DOHH2 (cell line): ENCODE measurements at regions not wholly inside any gene's neighbourhood (a gene's known extent, or its start where the extent isn't known, plus 50 kb on each side); places are given as distances from the start of the nearest gene placed in this dataset.

Experiments used
- H3F3A ChIP-seq: fragments of 200-600 bp; sonication (generic), shearing (Covaris generic); 2 replicates; pipeline ENCODE4 v1.6.0; 2016; ENCODE audit warnings: antibody characterized with exemption, mild to moderate bottlenecking; ENCODE audit not compliant: control insufficient read depth, insufficient read depth
- H3K27ac ChIP-seq: fragments of 200-600 bp; sonication (generic); 2 replicates; pipeline ENCODE4 v1.5.1; 2014; ENCODE audit warnings: low read depth, mild to moderate bottlenecking, low read length, moderate library complexity
- H3K27me3 ChIP-seq: fragments of 200-600 bp; sonication (generic); 2 replicates; pipeline ENCODE4 v1.6.1; 2014; ENCODE audit warnings: mild to moderate bottlenecking, low read length, mixed read lengths; ENCODE audit not compliant: control insufficient read depth
- H3K36me3 ChIP-seq: fragments of 200-600 bp; sonication (generic); 2 replicates; pipeline ENCODE4 v1.6.1; 2014; ENCODE audit warnings: mild to moderate bottlenecking, low read length, moderate library complexity, mixed read lengths; ENCODE audit not compliant: control insufficient read depth
- H3K4me1 ChIP-seq: fragments of 200-600 bp; sonication (generic); 2 replicates; pipeline ENCODE4 v1.6.1; 2014; ENCODE audit warnings: mild to moderate bottlenecking, low read length, mixed read lengths; ENCODE audit not compliant: control insufficient read depth
- H3K4me2 ChIP-seq: fragments of 200-600 bp; sonication (generic); 2 replicates; pipeline ENCODE4 v1.6.0; 2014; ENCODE audit warnings: mild to moderate bottlenecking, low read length, moderate library complexity
- H3K4me3 ChIP-seq: fragments of 200-600 bp; sonication (generic); 2 replicates; pipeline ENCODE4 v1.5.1; 2014; ENCODE audit warnings: mild to moderate bottlenecking, low read length, mixed read lengths
- H3K79me2 ChIP-seq: fragments of 200-600 bp; sonication (generic); 2 replicates; pipeline ENCODE4 v1.6.1; 2014; ENCODE audit warnings: mild to moderate bottlenecking, low read length, mixed read lengths; ENCODE audit not compliant: control insufficient read depth
- H3K9me2 ChIP-seq: fragments of 200-600 bp; sonication (generic); replicated peaks from 2 replicates; pipeline ENCODE4 v1.6.1; 2014; ENCODE audit warnings: mild to moderate bottlenecking, low read length, mixed read lengths; ENCODE audit not compliant: control insufficient read depth
- H3K9me3 ChIP-seq: fragments of 200-600 bp; sonication (generic); 2 replicates; pipeline ENCODE4 v1.6.1; 2014; ENCODE audit warnings: antibody characterized with exemption, low read length, mixed read lengths; ENCODE audit not compliant: control insufficient read depth, insufficient read depth
- H4K20me1 ChIP-seq: fragments of 200-600 bp; sonication (generic); 2 replicates; pipeline ENCODE4 v1.6.0; 2014; ENCODE audit warnings: low read depth, mild to moderate bottlenecking, antibody characterized with exemption, low read length, moderate library complexity; ENCODE audit not compliant: control insufficient read depth, insufficient read depth
- CTCF ChIP-seq: fragments of 200-600 bp; sonication (generic); IDR thresholded peaks from one replicate; pipeline ENCODE4 v1.5.1; 2014; ENCODE audit warnings: antibody characterized with exemption, mild to moderate bottlenecking, low read depth, low read length; ENCODE audit not compliant: poor library complexity, severe bottlenecking
- EZH2phosphoT487 ChIP-seq: fragments of 200-600 bp; sonication (generic); IDR thresholded peaks from 2 replicates; pipeline ENCODE4 v1.6.1; 2017; ENCODE audit warnings: borderline replicate concordance, mild to moderate bottlenecking, antibody characterized with exemption, low read length, moderate library complexity, mixed read lengths

DNA sequence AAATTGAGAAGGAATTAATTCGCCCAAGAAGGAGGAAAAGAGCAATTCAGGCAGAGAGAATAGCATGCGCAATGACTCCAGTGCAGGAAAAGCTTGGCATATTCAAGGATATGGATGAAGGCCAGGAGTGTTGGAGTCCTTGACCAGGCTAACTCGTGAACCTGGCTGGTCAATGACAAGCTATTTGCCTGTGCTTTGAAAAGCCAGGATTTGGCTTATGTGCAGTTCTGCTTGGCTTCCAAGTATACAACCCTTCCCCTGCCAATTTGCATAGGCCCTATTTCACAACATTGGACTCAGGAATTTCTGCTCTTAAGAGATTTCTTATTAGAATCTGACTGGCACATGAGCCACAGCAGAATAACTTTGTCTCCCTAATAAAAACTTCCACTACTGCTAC is 72.3 kb upstream of the SP8 start:
- Histone ChIP-seq H3K4me2 (no peak overlapping the region), H3K79me2 (no peaks in the 10 kb centered on the region), H3K4me3 (no peak overlapping the region), H3K9me2 (no peaks in the 10 kb centered on the region), H3K27me3 (no peaks in the 10 kb centered on the region), H3K9me3 (no peaks in the 10 kb centered on the region), H3K36me3 (no peaks in the 10 kb centered on the region), H3F3A (no peaks in the 10 kb centered on the region), H3K4me1 (no peaks in the 10 kb centered on the region), H4K20me1 (no peaks in the 10 kb centered on the region), H3K27ac (no peak overlapping the region)
- TF ChIP-seq CTCF (no peak), EZH2phosphoT487 (no peak)

DNA sequence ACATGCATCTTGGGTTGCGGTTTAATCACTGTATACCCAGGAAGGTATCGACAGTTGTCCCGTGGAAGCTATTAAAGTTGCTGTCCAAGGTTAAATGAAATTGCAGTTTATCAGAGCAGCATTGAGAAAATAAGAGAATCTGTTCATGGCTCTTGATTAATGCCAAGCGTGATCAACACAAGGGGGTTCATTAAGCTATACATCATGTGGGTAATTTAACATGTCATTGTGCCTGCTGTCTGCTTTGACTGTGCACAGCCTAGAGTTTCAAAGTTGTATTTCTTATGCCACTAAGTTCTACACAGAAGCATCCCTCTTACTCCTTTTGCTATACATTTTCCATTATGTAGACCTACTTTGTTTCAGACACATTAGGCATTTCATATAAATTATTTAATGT is 74.8 kb upstream of the SP8 start:
- no peaks in the 10 kb centered on the region for H3K9me3 ChIP-seq
- no peaks in the 10 kb centered on the region for H4K20me1 ChIP-seq
- H3K27me3 ChIP-seq, result no peaks in the 10 kb centered on the region
- TF ChIP-seq CTCF (no peak), EZH2phosphoT487 (no peak)
- no peak overlapping the region for H3K27ac ChIP-seq
- H3K36me3 ChIP-seq, result no peaks in the 10 kb centered on the region
- no peak overlapping the region for H3K4me3 ChIP-seq
- no peaks in the 10 kb centered on the region for H3K79me2 ChIP-seq
- H3F3A ChIP-seq, result no peaks in the 10 kb centered on the region
- no peaks in the 10 kb centered on the region for H3K9me2 ChIP-seq
- no peaks in the 10 kb centered on the region for H3K4me1 ChIP-seq
- no peak overlapping the region for H3K4me2 ChIP-seq

DNA sequence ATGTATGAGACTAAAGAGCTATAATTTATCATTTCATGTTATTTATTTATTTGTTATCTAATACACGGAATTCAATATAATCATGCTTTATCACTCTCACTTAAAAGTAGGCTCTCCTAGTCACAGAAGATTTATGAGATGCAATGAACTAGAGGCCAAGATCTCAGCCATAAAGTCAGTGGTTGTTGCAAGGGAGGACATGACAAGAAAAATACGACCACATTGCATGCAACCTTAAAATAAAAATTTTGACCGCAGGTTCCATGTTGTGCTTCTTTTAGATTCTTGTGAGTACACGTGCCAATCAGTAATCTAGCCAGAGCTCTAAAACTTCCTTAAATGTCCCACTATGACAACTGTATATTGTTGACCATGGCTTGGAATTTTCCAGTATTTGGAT is 75.9 kb upstream of the SP8 start:
- Histone ChIP-seq H3K27me3 (no peaks in the 10 kb centered on the region), H3K4me2 (no peak overlapping the region), H3F3A (no peaks in the 10 kb centered on the region), H3K79me2 (no peaks in the 10 kb centered on the region), H3K4me3 (no peak overlapping the region), H3K36me3 (no peaks in the 10 kb centered on the region), H3K4me1 (no peaks in the 10 kb centered on the region), H3K9me3 (no peaks in the 10 kb centered on the region), H3K27ac (no peak overlapping the region), H4K20me1 (no peaks in the 10 kb centered on the region), H3K9me2 (no peaks in the 10 kb centered on the region)
- TF ChIP-seq CTCF (no peak), EZH2phosphoT487 (no peak)

GRCh38 chr7:20864221-20864620 is 77.5 kb upstream of the SP8 start:
- no peaks in the 10 kb centered on the region for H3K9me2 ChIP-seq
- TF ChIP-seq EZH2phosphoT487, result no peak
- TF ChIP-seq CTCF, result no peak
- H3K27ac ChIP-seq, result no peak overlapping the region
- no peaks in the 10 kb centered on the region for H3K36me3 ChIP-seq
- H4K20me1 ChIP-seq, result no peaks in the 10 kb centered on the region
- H3K27me3 ChIP-seq, result no peaks in the 10 kb centered on the region
- H3K79me2 ChIP-seq, result no peaks in the 10 kb centered on the region
- no peaks in the 10 kb centered on the region for H3K4me1 ChIP-seq
- H3K4me3 ChIP-seq, result no peak overlapping the region
- H3K9me3 ChIP-seq, result no peaks in the 10 kb centered on the region
- H3F3A ChIP-seq, result no peaks in the 10 kb centered on the region
- no peak overlapping the region for H3K4me2 ChIP-seq
